Testis (tissue), 2 donors: ENCODE measurements at regions not wholly inside any gene's neighbourhood (a gene's known extent, or its start where the extent isn't known, plus 50 kb on each side); places are given as distances from the start of the nearest gene placed in this dataset.
"Not testable (repeated sequence)": the region's sequence is repeated elsewhere in the genome, so short reads cannot be mapped to it uniquely, and the experiment has no call there.

ENCODE experiments used
- CTCF ChIP-seq, 3 experiments: fragments of 450-650 bp in 2 of 3; fragments of 200-600 bp in 1 of 3; sonication (generic) in 1 of 3; IDR thresholded peaks; one replicate each; pipeline ENCODE4 v1.5.1; 2016 to 2019; ENCODE audit warnings: antibody characterized with exemption in 3 of 3, mild to moderate bottlenecking in 2 of 3, moderate library complexity in 1 of 3
- POLR2A ChIP-seq: fragments of 450-650 bp; IDR thresholded peaks from one replicate; pipeline ENCODE4 v1.6.1; 2017; ENCODE audit warnings: antibody characterized with exemption, mild to moderate bottlenecking, moderate library complexity

- not testable (repeated sequence) for TF ChIP-seq CTCF (IDR thresholded peaks at IDR 0.05); POLR2A
Observed at GRCh38 chr7:124618051-124618450, 147.5 kb downstream of the GPR37 start.
